ENCODE measurements at regions not wholly inside any gene's neighbourhood (a gene's known extent, or its start where the extent isn't known, plus 50 kb on each side); places are given as distances from the start of the nearest gene placed in this dataset.

GRCh38 chr20:7610681-7611080 is 329.6 kb downstream of the HAO1 start:
- WGBS, 2 donors, result 68% methylated on average over 4 of the region's 4 CpGs
- Histone ChIP-seq H3K27ac (no peak overlapping the region), H3K27me3 (no peaks in the 10 kb centered on the region), H3K4me3 (no peak overlapping the region), H3K4me1 (no peaks in the 10 kb centered on the region), H3K36me3 (ENCODE audit: low read depth, missing control alignments) (no peaks in the 10 kb centered on the region), H3K9me3 (no peaks in the 10 kb centered on the region)
- TF ChIP-seq POLR2A (IDR thresholded peaks at IDR 0.05), result no peak
- TF ChIP-seq CTCF (IDR thresholded peaks at IDR 0.05), result no peak
- DNase-seq, result no peak
- intact Hi-C loops (cut with DNase I; ENCODE audit: low total_unique reads), result no loop called here

GRCh38 chr20:7617797-7618196 is 322.5 kb downstream of the HAO1 start:
- Histone ChIP-seq H3K4me3 (no peak overlapping the region), H3K9me3 (no peaks in the 10 kb centered on the region), H3K36me3 (ENCODE audit: low read depth, missing control alignments) (no peaks in the 10 kb centered on the region), H3K4me1 (no peaks in the 10 kb centered on the region), H3K27me3 (no peaks in the 10 kb centered on the region), H3K27ac (no peak overlapping the region)
- WGBS, 2 donors, result 66 to 79% methylated on average over 2 of the region's 2 CpGs
- DNase-seq, result no peak
- TF ChIP-seq POLR2A (IDR thresholded peaks at IDR 0.05), result no peak
- TF ChIP-seq CTCF (IDR thresholded peaks at IDR 0.05), result no peak
- intact Hi-C loops (cut with DNase I; ENCODE audit: low total_unique reads), result no loop called here

GRCh38 chr20:7622399-7622961 is 317.8 kb downstream of the HAO1 start:
- Histone ChIP-seq H3K4me1 (no peaks in the 10 kb centered on the region), H3K27me3 (no peaks in the 10 kb centered on the region), H3K36me3 (ENCODE audit: low read depth, missing control alignments) (no peaks in the 10 kb centered on the region), H3K4me3 (no peak overlapping the region), H3K9me3 (no peaks in the 10 kb centered on the region), H3K27ac (no peak overlapping the region)
- TF ChIP-seq POLR2A (IDR thresholded peaks at IDR 0.05) (no peak), CTCF (IDR thresholded peaks at IDR 0.05) (no peak)
- DNase-seq, result no peak
- WGBS, 2 donors, result 81 to 91% methylated on average over 10 to 24 of the region's 28 CpGs
- intact Hi-C loops (cut with DNase I; ENCODE audit: low total_unique reads), result no loop called here

- intact Hi-C loops (cut with DNase I; ENCODE audit: low total_unique reads), result no loop called here
- H3K4me3 ChIP-seq, result no peak overlapping the region
- no peaks in the 10 kb centered on the region for H3K4me1 ChIP-seq
- 74 to 78% methylated on average over 5 of the region's 5 CpGs for WGBS, 2 donors
- DNase-seq, result no peak
- H3K27me3 ChIP-seq, result no peaks in the 10 kb centered on the region
- H3K36me3 ChIP-seq (ENCODE audit: low read depth, missing control alignments), result no peaks in the 10 kb centered on the region
- no peak overlapping the region for H3K27ac ChIP-seq
- no peaks in the 10 kb centered on the region for H3K9me3 ChIP-seq
- TF ChIP-seq POLR2A (IDR thresholded peaks at IDR 0.05), result no peak
- no peak for TF ChIP-seq CTCF (IDR thresholded peaks at IDR 0.05)
Observed at GRCh38 chr20:7624886-7625285, 315.4 kb downstream of the HAO1 start.
